ENCODE measurements at regions not wholly inside any gene's neighbourhood (a gene's known extent, or its start where the extent isn't known, plus 50 kb on each side); places are given as distances from the start of the nearest gene placed in this dataset.

DNA sequence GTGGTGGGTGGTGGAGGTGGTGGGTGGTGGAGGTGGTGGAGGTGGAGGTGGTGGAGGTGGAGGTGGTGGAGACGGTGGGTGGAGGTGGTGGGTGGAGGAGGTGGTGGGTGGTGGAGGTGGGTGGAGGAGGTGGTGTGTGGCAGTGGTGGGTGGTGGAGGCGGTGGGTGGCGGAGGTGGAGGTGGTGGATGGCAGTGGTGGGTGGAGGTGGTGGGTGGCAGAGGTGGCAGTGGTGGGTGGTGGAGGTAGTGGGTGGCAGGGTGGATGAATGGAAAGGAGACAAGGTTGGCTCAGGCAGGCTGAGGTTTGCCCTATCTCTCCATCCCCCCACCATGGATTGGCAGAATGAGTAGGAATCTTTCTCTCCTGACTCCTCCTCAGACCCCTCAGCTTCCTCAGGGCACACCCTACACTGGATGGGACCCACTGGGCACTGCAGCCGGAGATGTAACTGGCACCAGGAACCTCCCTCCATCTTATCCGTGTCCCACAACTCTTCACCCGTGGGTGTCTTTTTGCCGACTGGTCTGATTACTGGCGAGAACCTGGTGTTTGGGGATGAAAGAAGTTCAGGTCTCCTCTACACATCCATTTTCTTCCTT lies 166.3 kb downstream of the C9orf50 start:
- H3K27ac ChIP-seq (ENCODE audit: low read depth, low read length) = no peak overlapping the region
- ChIA-PET POLR2A (no interaction called here), CTCF (no interaction called here), RAD21 (ENCODE audit: low non-redundant PET in 1 of 2, low total read pairs in 2 of 2, uncharacterized antibody in 2 of 2, unreplicated experiment in 2 of 2) (no interaction called here)
- no TSS peak for BruUV-seq (replicated peaks)
- TF ChIP-seq POLR2A (IDR thresholded peaks at IDR 0.05; ENCODE audit: borderline replicate concordance, extremely low read depth, insufficient read depth, insufficient read length) (no peak), YY1 (IDR thresholded peaks at IDR 0.05; ENCODE audit: extremely low read depth, insufficient replicate concordance, low read depth, low read length) (no peak)
- TF ChIP-seq, protein P1, sequence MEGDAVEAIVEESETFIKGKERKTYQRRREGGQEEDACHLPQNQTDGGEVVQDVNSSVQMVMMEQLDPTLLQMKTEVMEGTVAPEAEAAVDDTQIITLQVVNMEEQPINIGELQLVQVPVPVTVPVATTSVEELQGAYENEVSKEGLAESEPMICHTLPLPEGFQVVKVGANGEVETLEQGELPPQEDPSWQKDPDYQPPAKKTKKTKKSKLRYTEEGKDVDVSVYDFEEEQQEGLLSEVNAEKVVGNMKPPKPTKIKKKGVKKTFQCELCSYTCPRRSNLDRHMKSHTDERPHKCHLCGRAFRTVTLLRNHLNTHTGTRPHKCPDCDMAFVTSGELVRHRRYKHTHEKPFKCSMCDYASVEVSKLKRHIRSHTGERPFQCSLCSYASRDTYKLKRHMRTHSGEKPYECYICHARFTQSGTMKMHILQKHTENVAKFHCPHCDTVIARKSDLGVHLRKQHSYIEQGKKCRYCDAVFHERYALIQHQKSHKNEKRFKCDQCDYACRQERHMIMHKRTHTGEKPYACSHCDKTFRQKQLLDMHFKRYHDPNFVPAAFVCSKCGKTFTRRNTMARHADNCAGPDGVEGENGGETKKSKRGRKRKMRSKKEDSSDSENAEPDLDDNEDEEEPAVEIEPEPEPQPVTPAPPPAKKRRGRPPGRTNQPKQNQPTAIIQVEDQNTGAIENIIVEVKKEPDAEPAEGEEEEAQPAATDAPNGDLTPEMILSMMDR (IDR thresholded peaks at IDR 0.05 in 2 of 3, conservative IDR thresholded peaks at IDR 0.05 in 1 of 3; ENCODE audit: borderline replicate concordance in 1 of 3, insufficient read depth in 1 of 3, low read depth in 2 of 3, low read length in 2 of 3) = no peak
- H3K9me2 ChIP-seq (ENCODE audit: insufficient read depth) = no peaks in the 10 kb centered on the region
- peaks cover 19 to 20% of the 10 kb centered on the region in 2 experiments for H3K4me1 ChIP-seq (ENCODE audit: control insufficient read depth in 1 of 2, insufficient read depth in 2 of 2, low read length in 2 of 2)
- no peaks in the 10 kb centered on the region for H3K9me3 ChIP-seq (ENCODE audit: control insufficient read depth in 1 of 2, insufficient read depth in 1 of 2, low read depth in 1 of 2, low read length in 2 of 2)
- H3K79me2 ChIP-seq (ENCODE audit: insufficient read depth, low read length) = no peaks in the 10 kb centered on the region
- no peaks in the 10 kb centered on the region for H3K27me3 ChIP-seq (ENCODE audit: insufficient read depth, low read length)
- ATAC-seq = no peak
- H3K9ac ChIP-seq (ENCODE audit: low read length) = no peak overlapping the region
- intact Hi-C loops (cut with micrococcal nuclease) = no loop called here
- H3K36me3 ChIP-seq (ENCODE audit: control insufficient read depth in 1 of 2, insufficient read depth in 2 of 2, low read length in 2 of 2) = no peaks in the 10 kb centered on the region
- H2AFZ ChIP-seq (ENCODE audit: low read depth, low read length, poor library complexity, severe bottlenecking) = no peak overlapping the region
- H3K4me2 ChIP-seq (ENCODE audit: low read length) = no peak overlapping the region
- H4K20me1 ChIP-seq (ENCODE audit: insufficient read depth) = no peaks in the 10 kb centered on the region
- H3K4me3 ChIP-seq (replicated peaks in 1 of 2; ENCODE audit: low read depth in 1 of 2, low read length in 2 of 2) = no peak overlapping the region
- no peak for DNase-seq (ENCODE audit: low read depth, low spot score)

DNA sequence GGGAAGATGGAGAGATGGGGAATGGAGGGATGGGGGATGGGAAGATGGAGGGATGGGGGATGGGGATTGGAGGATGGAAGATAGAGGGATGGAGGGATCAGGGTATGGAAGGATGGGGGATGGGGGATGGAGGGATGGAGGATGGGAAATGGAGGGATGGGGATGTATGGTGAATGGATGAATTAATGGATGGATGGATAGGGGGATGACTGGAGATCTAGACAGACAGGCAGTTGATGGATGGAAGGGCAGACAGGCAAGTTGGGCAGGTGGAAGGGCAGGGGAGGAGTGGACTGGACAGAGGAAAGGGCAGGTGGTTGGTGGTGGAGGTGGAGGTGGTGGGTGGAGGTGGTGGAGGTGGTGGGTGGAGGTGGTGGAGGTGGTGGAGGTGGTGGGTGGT lies 167.2 kb downstream of the C9orf50 start:
- ChIA-PET POLR2A (no interaction called here), RAD21 (ENCODE audit: low non-redundant PET in 1 of 2, low total read pairs in 2 of 2, uncharacterized antibody in 2 of 2, unreplicated experiment in 2 of 2) (no interaction called here), CTCF (no interaction called here)
- intact Hi-C loops (cut with micrococcal nuclease) = no loop called here
- Histone ChIP-seq H3K36me3 (ENCODE audit: control insufficient read depth in 1 of 2, insufficient read depth in 2 of 2, low read length in 2 of 2) (no peaks in the 10 kb centered on the region), H4K20me1 (ENCODE audit: insufficient read depth) (no peaks in the 10 kb centered on the region), H2AFZ (ENCODE audit: low read depth, low read length, poor library complexity, severe bottlenecking) (no peak overlapping the region), H3K9me3 (ENCODE audit: control insufficient read depth in 1 of 2, insufficient read depth in 1 of 2, low read depth in 1 of 2, low read length in 2 of 2) (no peaks in the 10 kb centered on the region), H3K27ac (ENCODE audit: low read depth, low read length) (no peak overlapping the region), H3K4me3 (replicated peaks in 1 of 2; ENCODE audit: low read depth in 1 of 2, low read length in 2 of 2) (no peak overlapping the region), H3K4me1 (ENCODE audit: control insufficient read depth in 1 of 2, insufficient read depth in 2 of 2, low read length in 2 of 2) (peaks cover 11 to 12% of the 10 kb centered on the region in 2 experiments), H3K4me2 (ENCODE audit: low read length) (no peak overlapping the region), H3K27me3 (ENCODE audit: insufficient read depth, low read length) (no peaks in the 10 kb centered on the region), H3K9ac (ENCODE audit: low read length) (no peak overlapping the region), H3K79me2 (ENCODE audit: insufficient read depth, low read length) (no peaks in the 10 kb centered on the region), H3K9me2 (ENCODE audit: insufficient read depth) (no peaks in the 10 kb centered on the region)
- no peak for ATAC-seq
- no peak for DNase-seq (ENCODE audit: low read depth, low spot score)
- TF ChIP-seq, protein P2, sequence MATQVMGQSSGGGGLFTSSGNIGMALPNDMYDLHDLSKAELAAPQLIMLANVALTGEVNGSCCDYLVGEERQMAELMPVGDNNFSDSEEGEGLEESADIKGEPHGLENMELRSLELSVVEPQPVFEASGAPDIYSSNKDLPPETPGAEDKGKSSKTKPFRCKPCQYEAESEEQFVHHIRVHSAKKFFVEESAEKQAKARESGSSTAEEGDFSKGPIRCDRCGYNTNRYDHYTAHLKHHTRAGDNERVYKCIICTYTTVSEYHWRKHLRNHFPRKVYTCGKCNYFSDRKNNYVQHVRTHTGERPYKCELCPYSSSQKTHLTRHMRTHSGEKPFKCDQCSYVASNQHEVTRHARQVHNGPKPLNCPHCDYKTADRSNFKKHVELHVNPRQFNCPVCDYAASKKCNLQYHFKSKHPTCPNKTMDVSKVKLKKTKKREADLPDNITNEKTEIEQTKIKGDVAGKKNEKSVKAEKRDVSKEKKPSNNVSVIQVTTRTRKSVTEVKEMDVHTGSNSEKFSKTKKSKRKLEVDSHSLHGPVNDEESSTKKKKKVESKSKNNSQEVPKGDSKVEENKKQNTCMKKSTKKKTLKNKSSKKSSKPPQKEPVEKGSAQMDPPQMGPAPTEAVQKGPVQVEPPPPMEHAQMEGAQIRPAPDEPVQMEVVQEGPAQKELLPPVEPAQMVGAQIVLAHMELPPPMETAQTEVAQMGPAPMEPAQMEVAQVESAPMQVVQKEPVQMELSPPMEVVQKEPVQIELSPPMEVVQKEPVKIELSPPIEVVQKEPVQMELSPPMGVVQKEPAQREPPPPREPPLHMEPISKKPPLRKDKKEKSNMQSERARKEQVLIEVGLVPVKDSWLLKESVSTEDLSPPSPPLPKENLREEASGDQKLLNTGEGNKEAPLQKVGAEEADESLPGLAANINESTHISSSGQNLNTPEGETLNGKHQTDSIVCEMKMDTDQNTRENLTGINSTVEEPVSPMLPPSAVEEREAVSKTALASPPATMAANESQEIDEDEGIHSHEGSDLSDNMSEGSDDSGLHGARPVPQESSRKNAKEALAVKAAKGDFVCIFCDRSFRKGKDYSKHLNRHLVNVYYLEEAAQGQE (IDR thresholded peaks at IDR 0.05; ENCODE audit: low read depth) = no peak
- TF ChIP-seq JUND (IDR thresholded peaks at IDR 0.05) (no peak), CBX3 (IDR thresholded peaks at IDR 0.05; ENCODE audit: low read depth) (no peak), EGR1 (IDR thresholded peaks at IDR 0.05; ENCODE audit: low read depth) (no peak), ELF1 (IDR thresholded peaks at IDR 0.05; ENCODE audit: borderline replicate concordance, low read depth) (no peak), CEBPB (IDR thresholded peaks at IDR 0.05; ENCODE audit: low read depth) (no peak)
- TF ChIP-seq, protein P1 (IDR thresholded peaks at IDR 0.05 in 2 of 3, conservative IDR thresholded peaks at IDR 0.05 in 1 of 3; ENCODE audit: borderline replicate concordance in 1 of 3, insufficient read depth in 1 of 3, low read depth in 2 of 3, low read length in 2 of 3) = no peak
- BruUV-seq (replicated peaks) = no TSS peak
